ENCODE measurements at regions not wholly inside any gene's neighbourhood (a gene's known extent, or its start where the extent isn't known, plus 50 kb on each side); places are given as distances from the start of the nearest gene placed in this dataset.

DNA sequence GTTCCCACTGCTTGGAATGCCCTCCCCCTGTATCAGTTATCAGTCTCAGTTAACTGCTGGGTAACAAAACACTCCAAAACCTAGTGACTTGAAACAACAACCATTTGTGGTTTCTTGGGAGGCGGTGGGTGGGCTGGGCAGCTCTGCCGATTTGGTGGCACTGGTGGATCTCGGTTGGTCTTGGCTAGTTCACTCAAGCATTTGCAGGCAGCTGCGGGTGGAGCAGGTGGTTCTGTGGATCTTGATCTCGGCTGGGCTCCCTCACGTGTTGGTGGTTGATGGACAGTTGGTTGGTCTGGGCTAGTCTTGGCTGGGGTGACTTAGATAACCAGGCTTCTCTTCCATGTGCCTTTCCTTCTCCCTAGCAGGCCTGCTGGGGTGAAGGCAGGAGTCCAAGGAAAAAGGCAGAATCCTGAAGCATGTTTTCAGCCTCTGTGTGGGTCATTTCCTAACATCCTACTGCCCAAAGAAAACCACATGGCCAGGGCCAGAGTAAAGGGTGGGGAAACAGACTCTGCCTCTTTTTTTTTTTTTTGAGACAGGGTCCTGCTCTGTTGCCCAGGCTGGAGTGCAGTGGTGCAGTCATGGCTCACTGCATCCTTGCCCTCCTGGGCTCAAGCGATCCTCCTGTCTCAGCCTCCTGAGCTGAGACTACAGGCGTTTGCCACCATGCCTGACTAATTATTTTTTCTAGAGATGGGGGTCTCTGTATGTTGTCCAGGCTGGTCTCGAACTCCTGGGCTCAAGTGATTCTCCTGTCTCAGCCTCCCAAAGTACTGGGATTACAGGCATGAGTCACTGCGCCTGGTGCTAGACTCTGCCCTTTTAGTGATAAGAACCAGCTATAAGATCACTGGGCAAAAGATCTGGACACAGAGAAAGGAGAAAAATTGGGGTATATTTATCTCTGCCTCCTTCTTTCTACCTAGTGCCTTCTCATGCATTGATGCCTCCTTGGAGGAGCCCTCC is 183.7 kb downstream of the RGS3 start:
- no peak for DNase-seq

DNA sequence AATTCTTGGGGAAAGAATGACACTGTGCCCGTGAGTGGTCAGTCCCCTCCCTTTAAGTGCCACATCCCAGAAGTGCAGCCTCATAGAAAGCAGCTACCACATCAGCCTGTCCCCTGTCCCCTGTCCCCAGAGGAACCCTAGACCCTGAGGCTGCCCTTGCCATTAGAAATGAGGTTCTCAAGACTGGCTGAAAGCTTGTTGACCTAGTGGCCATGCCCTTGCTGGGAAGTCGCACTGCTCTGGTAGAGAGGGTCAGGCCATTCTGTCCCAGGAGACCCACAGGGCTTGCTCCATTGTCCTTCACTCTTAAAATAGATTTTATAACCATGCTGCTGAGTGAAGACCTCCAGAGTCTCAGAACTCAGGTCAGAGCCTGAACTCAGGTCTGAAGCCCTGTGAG is 184.5 kb downstream of the RGS3 start:
- DNase-seq: no peak

GRCh38 chr9:113648586-113648985 is 185.1 kb downstream of the RGS3 start:
- DNase-seq: no peak

GRCh38 chr9:113649054-113649453 is 185.5 kb downstream of the RGS3 start:
- DNase-seq: no peak

DNA sequence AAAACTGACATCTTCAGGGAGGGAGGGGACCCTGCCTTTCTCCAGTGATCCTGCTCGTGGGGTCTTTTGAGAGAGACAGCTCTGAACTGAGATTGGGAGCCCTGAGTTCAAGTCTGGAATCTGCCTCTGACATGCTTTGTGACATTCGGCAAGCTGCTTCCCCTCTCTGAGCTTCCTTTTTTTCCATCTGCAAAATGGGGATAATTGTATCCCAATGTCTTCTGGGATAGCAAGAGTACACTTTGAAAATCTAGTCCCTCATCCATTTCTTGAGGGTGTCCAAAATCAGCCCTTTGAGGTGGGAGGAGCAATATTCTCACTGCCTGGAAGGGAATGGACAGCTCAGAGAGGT is 186.3 kb downstream of the RGS3 start:
- no peak for DNase-seq

DNA sequence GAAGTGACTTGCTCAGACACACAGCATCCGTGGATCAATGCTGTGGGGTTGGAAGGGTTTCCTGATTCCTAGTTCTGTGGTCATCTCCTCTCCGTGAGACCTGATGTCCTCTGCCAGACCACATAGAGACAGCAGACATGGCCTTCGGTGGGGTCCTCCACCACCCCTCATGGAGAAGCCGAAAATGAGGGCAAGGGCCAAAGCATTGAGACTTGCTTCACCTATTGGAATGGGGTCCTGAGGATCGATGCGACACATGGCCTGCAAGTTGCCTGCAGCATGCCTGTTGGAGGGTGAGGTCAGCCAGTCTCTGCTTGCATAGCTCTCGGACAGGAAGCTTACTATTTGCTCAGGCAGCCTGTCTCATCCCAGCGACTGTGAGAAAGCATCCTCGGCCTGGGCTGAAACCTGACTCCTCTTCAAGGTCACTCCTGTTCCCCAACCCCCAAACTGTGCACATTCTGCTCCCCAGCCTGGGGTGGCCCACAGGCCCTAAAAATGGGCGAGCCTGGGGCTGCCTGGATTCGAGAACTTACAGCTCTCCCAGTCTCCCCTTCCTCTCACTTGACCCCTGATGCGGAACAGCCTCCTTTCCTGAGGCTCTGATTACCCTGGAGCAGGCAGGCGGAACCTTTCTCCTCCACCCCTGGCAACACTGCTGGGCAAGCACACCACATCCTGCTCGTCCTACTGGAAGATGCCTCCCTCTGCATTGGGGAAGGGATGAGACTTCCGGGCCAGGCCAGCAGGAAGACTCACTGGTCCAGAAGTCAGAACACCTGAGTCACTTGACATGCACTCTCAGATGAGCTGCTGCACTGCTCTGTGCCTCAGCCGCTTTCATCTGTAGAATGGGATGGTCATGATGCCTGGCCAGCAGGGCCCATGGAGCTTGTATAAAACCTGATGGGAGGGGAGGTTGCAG is 186.9 kb downstream of the RGS3 start:
- no peak for DNase-seq

- no peak for DNase-seq
These were observed 188.4 kb downstream of the RGS3 start for GRCh38 chr9:113651896-113652295.

- no peak for DNase-seq
These were observed 189.0 kb downstream of the RGS3 start for GRCh38 chr9:113652355-113653152.

- DNase-seq: no peak
These were observed 190.4 kb downstream of the RGS3 start for GRCh38 chr9:113653746-113654604.

GRCh38 chr9:113654605-113655428 is 191.3 kb downstream of the RGS3 start:
- no peak for DNase-seq

DNA sequence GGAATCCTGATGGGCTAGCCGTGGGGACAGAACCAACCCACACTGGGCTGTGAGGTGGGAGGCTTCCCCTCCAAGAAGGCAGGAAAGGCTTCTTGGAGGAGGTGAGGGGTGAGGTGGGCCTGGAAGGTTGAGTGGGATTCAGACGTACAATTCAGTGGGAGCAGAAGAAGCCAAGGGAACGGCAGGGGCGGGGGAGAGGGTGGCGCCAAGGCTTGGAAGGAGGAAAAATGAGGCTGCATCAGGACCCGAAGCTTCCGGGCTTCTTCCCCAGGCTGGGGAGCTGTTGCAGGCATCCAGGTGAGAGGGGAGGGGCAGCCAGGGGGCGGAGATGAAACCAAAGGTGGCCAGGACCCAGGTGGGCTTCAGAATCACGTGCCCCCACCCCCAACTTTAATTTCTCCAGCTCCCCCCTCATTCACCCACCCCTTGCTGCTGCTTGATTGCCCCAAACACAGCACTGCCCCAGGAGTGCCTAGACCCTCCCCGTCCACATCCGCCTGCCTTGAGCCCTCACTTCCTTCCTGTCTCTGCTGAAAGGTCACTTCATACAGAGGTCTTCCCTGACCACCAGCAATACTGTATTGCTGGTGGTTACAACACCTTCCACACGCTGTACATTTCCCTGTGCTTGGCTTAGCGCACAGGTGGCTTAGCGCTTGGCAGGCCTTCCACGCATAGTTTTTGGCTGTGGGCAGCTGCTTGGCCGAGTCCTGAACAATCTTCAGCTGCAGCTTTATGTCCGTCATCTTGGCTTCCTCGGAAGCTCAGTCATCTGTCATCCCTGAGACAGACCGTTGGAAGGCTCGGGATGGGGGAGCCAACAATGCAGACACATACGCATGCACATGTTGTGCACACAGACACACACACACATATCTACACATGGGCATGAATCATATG is 193.5 kb downstream of the RGS3 start:
- DNase-seq: no peak

- peak; percentile 47 to 70 for DNase-seq
These were observed 194.4 kb downstream of the RGS3 start for GRCh38 chr9:113657765-113658544.

GRCh38 chr9:113658545-113658895 is 195.0 kb downstream of the RGS3 start:
- no peak for DNase-seq

- DNase-seq: no peak
These were observed 195.5 kb downstream of the RGS3 start for GRCh38 chr9:113659039-113659438.

GRCh38 chr9:113659740-113660139 is 196.2 kb downstream of the RGS3 start:
- DNase-seq: no peak

- no peak for DNase-seq
These were observed 196.7 kb downstream of the RGS3 start for GRCh38 chr9:113660196-113660595.

- no peak for DNase-seq
These were observed 197.5 kb downstream of the RGS3 start for GRCh38 chr9:113661074-113661473.

DNA sequence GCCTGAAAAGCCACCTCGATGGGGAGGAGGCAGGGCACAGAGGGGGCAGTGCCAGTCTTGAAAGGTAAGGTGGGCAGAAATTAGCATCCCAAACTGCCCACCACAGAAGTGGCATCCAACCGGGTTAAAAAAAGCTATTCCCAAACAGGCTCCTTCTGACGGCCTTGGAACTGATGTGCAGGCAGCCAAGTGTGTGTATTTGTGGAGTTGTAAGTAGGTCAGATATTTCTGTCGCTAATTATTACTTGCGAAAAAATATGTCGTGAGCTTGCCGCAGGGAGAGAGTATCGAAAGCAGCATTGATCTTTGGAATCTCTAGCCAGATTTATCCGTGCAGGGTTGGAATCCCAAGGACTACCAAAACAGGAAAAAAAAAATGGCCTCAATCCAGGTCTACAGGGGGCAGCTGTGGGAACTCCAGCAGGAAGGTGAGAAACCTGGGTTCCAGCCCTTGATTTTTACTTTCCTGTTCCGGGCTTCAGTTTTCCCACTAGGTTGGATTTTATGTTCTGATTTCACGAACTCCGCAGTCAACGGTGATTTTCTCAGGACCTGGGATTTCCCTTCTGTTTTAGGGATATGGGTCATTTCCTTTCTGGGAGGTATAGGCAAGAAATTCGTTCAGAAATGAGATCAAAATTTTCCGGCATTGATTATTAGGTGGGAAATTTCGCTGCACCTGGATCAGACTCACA is 200.8 kb downstream of the RGS3 start:
- no peak for DNase-seq

- no peak for DNase-seq
These were observed 201.5 kb downstream of the RGS3 start for GRCh38 chr9:113665064-113665463.
